T-helper 1 cell treated with Interleukin-12 subunit alpha and Interleukin-12 subunit beta and Interleukin-4 antibody, amounts not matched to agents 30 μg/mL and 1 μg/mL, for 36 hours (primary cell): ENCODE measurements at regions not wholly inside any gene's neighbourhood (a gene's known extent, or its start where the extent isn't known, plus 50 kb on each side); places are given as distances from the start of the nearest gene placed in this dataset.

Experiments used
- H3K27ac Mint-ChIP-seq: one replicate; pipeline ENCODE4 v1.8.0; 2021; ENCODE audit warnings: mild to moderate bottlenecking, mixed read lengths
- H3K27me3 Mint-ChIP-seq: one replicate; pipeline ENCODE4 v1.8.0; 2021; ENCODE audit warnings: low read depth, mixed read lengths
- H3K36me3 Mint-ChIP-seq: one replicate; pipeline ENCODE4 v1.8.0; 2021; ENCODE audit warnings: low read depth, mixed read lengths
- H3K4me1 Mint-ChIP-seq: one replicate; pipeline ENCODE4 v1.8.0; 2021; ENCODE audit warnings: low read depth, mixed read lengths
- H3K4me3 Mint-ChIP-seq: one replicate; pipeline ENCODE4 v1.8.0; 2021; ENCODE audit warnings: mild to moderate bottlenecking, moderate library complexity, mixed read lengths
- H3K9me3 Mint-ChIP-seq: one replicate; pipeline ENCODE4 v1.8.0; 2021; ENCODE audit warnings: mixed read lengths

- no peaks in the 10 kb centered on the region for H3K4me1 Mint-ChIP-seq
- peaks cover 3% of the 10 kb centered on the region for H3K27me3 Mint-ChIP-seq
- H3K4me3 Mint-ChIP-seq, result no peak overlapping the region
- H3K36me3 Mint-ChIP-seq, result no peaks in the 10 kb centered on the region
- no peak overlapping the region for H3K27ac Mint-ChIP-seq
- no peaks in the 10 kb centered on the region for H3K9me3 Mint-ChIP-seq
These were observed 92.7 kb upstream of the PRICKLE2 start for GRCh38 chr3:64318001-64318400.

- Mint-ChIP-seq H3K9me3 (no peaks in the 10 kb centered on the region), H3K27me3 (peaks cover 3% of the 10 kb centered on the region), H3K36me3 (no peaks in the 10 kb centered on the region), H3K4me1 (no peaks in the 10 kb centered on the region), H3K27ac (no peak overlapping the region), H3K4me3 (no peak overlapping the region)
These were observed 91.7 kb upstream of the PRICKLE2 start for GRCh38 chr3:64316971-64317370.

- no peaks in the 10 kb centered on the region for H3K36me3 Mint-ChIP-seq
These were observed 86.3 kb upstream of the PRICKLE2 start for GRCh38 chr3:64311424-64312061.

GRCh38 chr3:64308931-64309330 lies 83.7 kb upstream of the PRICKLE2 start:
- Mint-ChIP-seq H3K27ac (no peak overlapping the region), H3K4me3 (no peak overlapping the region), H3K36me3 (no peaks in the 10 kb centered on the region), H3K9me3 (no peaks in the 10 kb centered on the region), H3K27me3 (no peaks in the 10 kb centered on the region), H3K4me1 (no peaks in the 10 kb centered on the region)

More at GRCh38 chr3:64311424-64312061, 86.3 kb upstream of the PRICKLE2 start:
- no peaks in the 10 kb centered on the region for H3K27me3 Mint-ChIP-seq
- no peaks in the 10 kb centered on the region for H3K9me3 Mint-ChIP-seq
- H3K4me1 Mint-ChIP-seq, result no peaks in the 10 kb centered on the region
- H3K4me3 Mint-ChIP-seq, result no peak overlapping the region
- no peak overlapping the region for H3K27ac Mint-ChIP-seq

- Mint-ChIP-seq H3K4me1 (no peaks in the 10 kb centered on the region), H3K36me3 (no peaks in the 10 kb centered on the region), H3K27me3 (no peaks in the 10 kb centered on the region), H3K4me3 (no peak overlapping the region), H3K27ac (no peak overlapping the region), H3K9me3 (no peaks in the 10 kb centered on the region)
These were observed 81.5 kb upstream of the PRICKLE2 start for GRCh38 chr3:64306745-64307144.

GRCh38 chr3:64305731-64306130 lies 80.5 kb upstream of the PRICKLE2 start:
- Mint-ChIP-seq H3K4me3 (no peak overlapping the region), H3K9me3 (no peaks in the 10 kb centered on the region), H3K36me3 (no peaks in the 10 kb centered on the region), H3K27me3 (peaks cover 2% of the 10 kb centered on the region), H3K4me1 (no peaks in the 10 kb centered on the region), H3K27ac (no peak overlapping the region)

- Mint-ChIP-seq H3K27me3 (peaks cover 4% of the 10 kb centered on the region), H3K9me3 (no peaks in the 10 kb centered on the region), H3K4me1 (no peaks in the 10 kb centered on the region), H3K4me3 (no peak overlapping the region), H3K27ac (no peak overlapping the region), H3K36me3 (no peaks in the 10 kb centered on the region)
These were observed 79.7 kb upstream of the PRICKLE2 start for GRCh38 chr3:64304828-64305410.

GRCh38 chr3:64303881-64304280 lies 78.6 kb upstream of the PRICKLE2 start:
- Mint-ChIP-seq H3K27me3 (peaks cover 4% of the 10 kb centered on the region), H3K4me1 (no peaks in the 10 kb centered on the region), H3K36me3 (no peaks in the 10 kb centered on the region), H3K4me3 (no peak overlapping the region), H3K27ac (no peak overlapping the region), H3K9me3 (no peaks in the 10 kb centered on the region)

GRCh38 chr3:64303401-64303800 lies 78.1 kb upstream of the PRICKLE2 start:
- Mint-ChIP-seq H3K27ac (no peak overlapping the region), H3K9me3 (no peaks in the 10 kb centered on the region), H3K36me3 (no peaks in the 10 kb centered on the region), H3K27me3 (peaks cover 4% of the 10 kb centered on the region), H3K4me3 (no peak overlapping the region), H3K4me1 (no peaks in the 10 kb centered on the region)

- Mint-ChIP-seq H3K27ac (no peak overlapping the region), H3K4me1 (no peaks in the 10 kb centered on the region), H3K9me3 (peaks cover 7% of the 10 kb centered on the region), H3K36me3 (no peaks in the 10 kb centered on the region), H3K4me3 (no peak overlapping the region), H3K27me3 (peaks cover 4% of the 10 kb centered on the region)
These were observed 76.2 kb upstream of the PRICKLE2 start for GRCh38 chr3:64301476-64301875.

GRCh38 chr3:64300790-64301423 lies 75.6 kb upstream of the PRICKLE2 start:
- no peak overlapping the region for H3K4me3 Mint-ChIP-seq
- H3K27me3 Mint-ChIP-seq, result peaks cover 4% of the 10 kb centered on the region
- H3K36me3 Mint-ChIP-seq, result no peaks in the 10 kb centered on the region
- no peaks in the 10 kb centered on the region for H3K4me1 Mint-ChIP-seq
- H3K27ac Mint-ChIP-seq, result no peak overlapping the region
- peaks cover 7% of the 10 kb centered on the region for H3K9me3 Mint-ChIP-seq

GRCh38 chr3:64299206-64299605 lies 73.9 kb upstream of the PRICKLE2 start:
- peaks cover 7% of the 10 kb centered on the region for H3K9me3 Mint-ChIP-seq
- H3K27me3 Mint-ChIP-seq, result peaks cover 4% of the 10 kb centered on the region
- H3K27ac Mint-ChIP-seq, result no peak overlapping the region
- no peak overlapping the region for H3K4me3 Mint-ChIP-seq
- no peaks in the 10 kb centered on the region for H3K36me3 Mint-ChIP-seq
- no peaks in the 10 kb centered on the region for H3K4me1 Mint-ChIP-seq

GRCh38 chr3:64297563-64297962 lies 72.3 kb upstream of the PRICKLE2 start:
- no peaks in the 10 kb centered on the region for H3K36me3 Mint-ChIP-seq
- H3K4me3 Mint-ChIP-seq, result no peak overlapping the region
- H3K27me3 Mint-ChIP-seq, result peaks cover 4% of the 10 kb centered on the region
- peaks cover 7% of the 10 kb centered on the region for H3K9me3 Mint-ChIP-seq
- no peaks in the 10 kb centered on the region for H3K4me1 Mint-ChIP-seq
- H3K27ac Mint-ChIP-seq, result no peak overlapping the region

GRCh38 chr3:64295594-64295993 lies 70.3 kb upstream of the PRICKLE2 start:
- Mint-ChIP-seq H3K9me3 (peaks cover 7% of the 10 kb centered on the region), H3K36me3 (no peaks in the 10 kb centered on the region), H3K27me3 (peaks cover under 1% of the 10 kb centered on the region), H3K4me1 (no peaks in the 10 kb centered on the region), H3K27ac (no peak overlapping the region), H3K4me3 (no peak overlapping the region)

GRCh38 chr3:64294771-64295170 lies 69.5 kb upstream of the PRICKLE2 start:
- no peaks in the 10 kb centered on the region for H3K36me3 Mint-ChIP-seq
- H3K9me3 Mint-ChIP-seq, result peaks cover 7% of the 10 kb centered on the region
- H3K4me3 Mint-ChIP-seq, result no peak overlapping the region
- H3K27ac Mint-ChIP-seq, result no peak overlapping the region
- no peaks in the 10 kb centered on the region for H3K27me3 Mint-ChIP-seq
- no peaks in the 10 kb centered on the region for H3K4me1 Mint-ChIP-seq
